Endothelial cell of umbilical vein (primary cell): ENCODE measurements at regions not wholly inside any gene's neighbourhood (a gene's known extent, or its start where the extent isn't known, plus 50 kb on each side); places are given as distances from the start of the nearest gene placed in this dataset.

Experiments
- BruUV-seq: library from RNA; stranded (reverse); fragments of 400-500 nt; replicated peaks from 2 replicates; lab custom pipeline; 2021; lab: Mats Ljungman, UMichigan
- CTCF ChIA-PET: fragments of 300-600, 350-600 bp; sonication (Branson Sonifier 250); formaldehyde crosslinking; loops from one replicate; lab custom pipeline; 2021; ENCODE audit warnings: antibody characterized with exemption, inconsistent platforms; lab: Charles Lee
- POLR2A ChIA-PET: fragments of 300-600, 350-600 bp; sonication (Branson Sonifier 250); formaldehyde crosslinking; loops from one replicate; lab custom pipeline; 2021; ENCODE audit warnings: antibody characterized with exemption, inconsistent platforms; lab: Charles Lee
- DNase-seq: peaks from one replicate; pipeline ENCODE4 v3.0.0-alpha.2; 2011; ENCODE audit warnings: low read depth, low spot score
- FAIRE-seq: peaks from 2 replicates; lab custom pipeline; 2011; peaks lifted over from hg19 to GRCh38; lab: Jason Lieb, UNC
- H2AFZ ChIP-seq: 2 replicates; pipeline ENCODE4 v1.6.0; 2012; ENCODE audit warnings: low read depth, low read length, control low read depth, inconsistent platforms
- H3K27ac ChIP-seq: 2 replicates; pipeline ENCODE4 v1.5.1; 2011; ENCODE audit warnings: low read depth, mild to moderate bottlenecking, control low read depth, low read length, moderate library complexity; ENCODE audit not compliant: insufficient read depth
- H3K27me3 ChIP-seq, 2 experiments: 2 replicates each; pipeline versions ENCODE4 v1.6.0 to v1.6.1; 2011; ENCODE audit warnings: low read length in 2 of 2, mixed read lengths in 1 of 2; ENCODE audit not compliant: control insufficient read depth in 2 of 2, insufficient read depth in 2 of 2
- H3K36me3 ChIP-seq, 2 experiments: 2 replicates in 1 of 2; 3 replicates in 1 of 2; pipeline ENCODE4 v1.5.1; 2011; ENCODE audit warnings: low read length in 2 of 2, mild to moderate bottlenecking in 1 of 2, moderate library complexity in 1 of 2; ENCODE audit not compliant: control insufficient read depth in 2 of 2, insufficient read depth in 2 of 2; ENCODE audit errors: extremely low read depth in 1 of 2
- H3K4me1 ChIP-seq: 3 replicates; pipeline ENCODE4 v1.5.1; 2011; ENCODE audit warnings: mild to moderate bottlenecking, low read length; ENCODE audit not compliant: control insufficient read depth, insufficient read depth; ENCODE audit errors: extremely low read depth
- H3K4me2 ChIP-seq: 2 replicates; pipeline ENCODE4 v1.6.1; 2011; ENCODE audit warnings: low read length, control low read depth, mixed read lengths; ENCODE audit not compliant: insufficient read depth
- H3K4me3 ChIP-seq, 3 experiments: fragments of 200-600 bp in 1 of 3; sonication (generic), shearing (Covaris generic) in 1 of 3; replicated peaks in 1 of 3; 2 replicates each; pipeline ENCODE4 v1.5.1; 2011 to 2016; ENCODE audit warnings: control low read depth in 3 of 3, low read length in 3 of 3, mild to moderate bottlenecking in 2 of 3, inconsistent platforms in 1 of 3, low read depth in 1 of 3, moderate library complexity in 1 of 3; ENCODE audit not compliant: insufficient read depth in 1 of 3
- H3K79me2 ChIP-seq: 2 replicates; pipeline ENCODE4 v1.6.0; 2012; ENCODE audit warnings: low read length, inconsistent platforms; ENCODE audit not compliant: control insufficient read depth, insufficient read depth
- H3K9ac ChIP-seq: replicated peaks from 2 replicates; pipeline ENCODE3; 2011; ENCODE audit warnings: low read length, control low read depth; ENCODE audit not compliant: insufficient read depth; ENCODE audit errors: extremely low read depth
- H3K9me1 ChIP-seq: replicated peaks from 3 replicates; pipeline ENCODE4 v1.6.0; 2011; ENCODE audit warnings: mild to moderate bottlenecking, low read length; ENCODE audit not compliant: control insufficient read depth, insufficient read depth; ENCODE audit errors: extremely low read depth
- H3K9me3 ChIP-seq: replicated peaks from 2 replicates; pipeline ENCODE4 v1.5.1; 2012; ENCODE audit warnings: low read length, inconsistent platforms; ENCODE audit not compliant: control insufficient read depth, insufficient read depth
- H4K20me1 ChIP-seq: replicated peaks from 2 replicates; pipeline ENCODE3; 2011; ENCODE audit warnings: mild to moderate bottlenecking, low read length; ENCODE audit not compliant: control insufficient read depth, insufficient read depth; ENCODE audit errors: extremely low read depth
- EZH2 ChIP-seq: IDR thresholded peaks from 2 replicates; pipeline ENCODE4 v1.6.1; 2012; ENCODE audit warnings: borderline replicate concordance, low read depth, mild to moderate bottlenecking, moderate library complexity, low read length, inconsistent platforms; ENCODE audit not compliant: severe bottlenecking
- GATA2 ChIP-seq: IDR thresholded peaks from 2 replicates; pipeline ENCODE4 v1.7.0; 2011; ENCODE audit warnings: low read depth, mild to moderate bottlenecking, moderate library complexity, mixed read lengths, low read length; ENCODE audit not compliant: insufficient read length, insufficient read depth
- JUN ChIP-seq: IDR thresholded peaks from 2 replicates; pipeline ENCODE4 v1.6.1; 2011; ENCODE audit warnings: borderline replicate concordance, low read depth; ENCODE audit not compliant: insufficient read length, insufficient read depth
- MYC ChIP-seq: IDR thresholded peaks from one replicate; pipeline ENCODE4 v1.6.1; 2011; ENCODE audit warnings: mild to moderate bottlenecking, low read depth, low read length
- POLR2A ChIP-seq: IDR thresholded peaks from 2 replicates; pipeline ENCODE4 v1.6.1; 2012; ENCODE audit warnings: low read depth, mild to moderate bottlenecking, control low read depth, low read length
- POLR2AphosphoS5 ChIP-seq: IDR thresholded peaks from 2 replicates; pipeline ENCODE4 v1.6.1; 2012; ENCODE audit warnings: low read depth, mild to moderate bottlenecking, control low read depth, low read length, moderate library complexity; ENCODE audit not compliant: insufficient read depth
- dilution Hi-C: fragments of 300-500 bp; cut with MboI; formaldehyde crosslinking; loops from one replicate; pipeline ENCODE4 v1.15.0; 2019; ENCODE audit warnings: low sequenced_read_pairs; ENCODE audit not compliant: extremely low pct_ligation_motif_present
- intact Hi-C: fragments of 100-400 bp; cut with micrococcal nuclease; formaldehyde crosslinking; loops from one replicate; pipeline ENCODE4 v1.10.0; 2022
- TF ChIP-seq, protein P1 (sequence below), 2 donors: IDR thresholded peaks; 1 replicate in 1 of 2; 2 replicates in 1 of 2; pipeline ENCODE4 v1.5.1; 2011; ENCODE audit warnings: low read length in 2 of 2, mild to moderate bottlenecking in 2 of 2, moderate library complexity in 2 of 2, control low read depth in 1 of 2, inconsistent platforms in 1 of 2, low read depth in 1 of 2; ENCODE audit not compliant: insufficient read depth in 1 of 2; ENCODE audit errors: extremely low read depth in 1 of 2
- TF ChIP-seq, protein P2 (sequence below): IDR thresholded peaks from 2 replicates; pipeline ENCODE4 v1.6.1; 2011; ENCODE audit not compliant: insufficient read depth, insufficient read length

DNA sequence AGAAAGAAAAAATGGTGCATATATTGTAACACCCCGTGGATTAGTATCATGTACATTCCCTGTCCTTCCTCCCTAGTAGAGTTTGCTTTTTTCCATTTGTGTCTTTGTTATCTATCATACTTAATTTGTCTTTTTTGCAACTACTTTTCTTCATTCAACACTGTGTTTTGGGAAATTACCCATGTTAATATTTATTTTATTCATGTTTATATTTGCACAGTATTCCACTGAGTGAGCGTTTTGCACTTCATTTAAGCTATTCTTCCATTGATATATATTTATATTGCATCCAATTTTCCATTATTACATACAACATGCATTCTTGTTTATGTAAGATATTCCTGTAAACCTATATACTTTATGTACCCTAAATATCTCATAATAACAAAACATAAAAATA, 57.6 kb upstream of the FAM171A1 start:
- intact Hi-C loops = loop anchor here (1.0 kb wide), 1 partner anchor 316 kb away; no protein-coding TSS in a partner anchor
- H3K9me1 ChIP-seq = no peaks in the 10 kb centered on the region
- TF ChIP-seq GATA2 = no peak
- no peak for TF ChIP-seq JUN
- no peak for TF ChIP-seq EZH2
- TF ChIP-seq, protein P1, sequence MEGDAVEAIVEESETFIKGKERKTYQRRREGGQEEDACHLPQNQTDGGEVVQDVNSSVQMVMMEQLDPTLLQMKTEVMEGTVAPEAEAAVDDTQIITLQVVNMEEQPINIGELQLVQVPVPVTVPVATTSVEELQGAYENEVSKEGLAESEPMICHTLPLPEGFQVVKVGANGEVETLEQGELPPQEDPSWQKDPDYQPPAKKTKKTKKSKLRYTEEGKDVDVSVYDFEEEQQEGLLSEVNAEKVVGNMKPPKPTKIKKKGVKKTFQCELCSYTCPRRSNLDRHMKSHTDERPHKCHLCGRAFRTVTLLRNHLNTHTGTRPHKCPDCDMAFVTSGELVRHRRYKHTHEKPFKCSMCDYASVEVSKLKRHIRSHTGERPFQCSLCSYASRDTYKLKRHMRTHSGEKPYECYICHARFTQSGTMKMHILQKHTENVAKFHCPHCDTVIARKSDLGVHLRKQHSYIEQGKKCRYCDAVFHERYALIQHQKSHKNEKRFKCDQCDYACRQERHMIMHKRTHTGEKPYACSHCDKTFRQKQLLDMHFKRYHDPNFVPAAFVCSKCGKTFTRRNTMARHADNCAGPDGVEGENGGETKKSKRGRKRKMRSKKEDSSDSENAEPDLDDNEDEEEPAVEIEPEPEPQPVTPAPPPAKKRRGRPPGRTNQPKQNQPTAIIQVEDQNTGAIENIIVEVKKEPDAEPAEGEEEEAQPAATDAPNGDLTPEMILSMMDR (IDR thresholded peaks at IDR 0.05; ENCODE audit: extremely low read depth in 1 of 2, insufficient read depth in 1 of 2, low read depth in 1 of 2, low read length in 2 of 2) = no peak
- TF ChIP-seq, protein P2, sequence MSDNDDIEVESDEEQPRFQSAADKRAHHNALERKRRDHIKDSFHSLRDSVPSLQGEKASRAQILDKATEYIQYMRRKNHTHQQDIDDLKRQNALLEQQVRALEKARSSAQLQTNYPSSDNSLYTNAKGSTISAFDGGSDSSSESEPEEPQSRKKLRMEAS = no peak
- TF ChIP-seq POLR2AphosphoS5 = no peak
- no peak for TF ChIP-seq POLR2A
- no peak for TF ChIP-seq MYC

More for the DNA sequence above, 57.6 kb upstream of the FAM171A1 start:
- BruUV-seq = no TSS peak
- H3K9me3 ChIP-seq = no peaks in the 10 kb centered on the region
- POLR2A ChIA-PET = no interaction called here
- CTCF ChIA-PET = interaction anchor here (0.8 to 7.9 kb wide), 10 partner anchors 9 to 318 kb away, joined by 3 to 57 read pairs (median 4); partner anchors contain the start of gene ITGA8
- H3K4me2 ChIP-seq = no peak overlapping the region
- FAIRE-seq (no peak), DNase-seq (no peak)
- H4K20me1 ChIP-seq = no peaks in the 10 kb centered on the region
- H3K79me2 ChIP-seq = no peaks in the 10 kb centered on the region
- no peak overlapping the region for H3K4me3 ChIP-seq
- H3K27ac ChIP-seq = no peak overlapping the region
- no peak overlapping the region for H2AFZ ChIP-seq
- peaks cover 3% of the 10 kb centered on the region for H3K4me1 ChIP-seq
- H3K9ac ChIP-seq = no peak overlapping the region
- H3K27me3 ChIP-seq = peaks cover 0 to 4% of the 10 kb centered on the region in 2 experiments
- no peaks in the 10 kb centered on the region for H3K36me3 ChIP-seq
- dilution Hi-C loops = no loop called here
